GM19455 (cell line): ENCODE measurements at regions not wholly inside any gene's neighbourhood (a gene's known extent, or its start where the extent isn't known, plus 50 kb on each side); places are given as distances from the start of the nearest gene placed in this dataset.
"Not testable (repeated sequence)": the region's sequence is repeated elsewhere in the genome, so short reads cannot be mapped to it uniquely, and the experiment has no call there.

Source experiments
- ATAC-seq: cut with Tn5 transposase; IDR thresholded peaks from one replicate; pipeline ENCODE4 v1.9.1; 2021; ENCODE audit not compliant: unreplicated experiment

- ATAC-seq = no peak
Measured at GRCh38 chr5:131107128-131107527, 57.9 kb downstream of the HINT1 start.

- ATAC-seq = no peak
Measured at GRCh38 chr5:131104169-131104808, 60.8 kb downstream of the HINT1 start.

GRCh38 chr5:131096774-131097710, 68.0 kb downstream of the HINT1 start:
- no peak for ATAC-seq

GRCh38 chr5:131095561-131095960, 69.5 kb downstream of the HINT1 start:
- ATAC-seq = not testable (repeated sequence)

- ATAC-seq = no peak
Measured at GRCh38 chr5:131084436-131084835, 80.6 kb downstream of the HINT1 start.

GRCh38 chr5:131081913-131082488, 83.1 kb downstream of the HINT1 start:
- no peak for ATAC-seq

GRCh38 chr5:131081374-131081773, 83.7 kb downstream of the HINT1 start:
- ATAC-seq = no peak

GRCh38 chr5:131079232-131079631, 85.8 kb downstream of the HINT1 start:
- ATAC-seq = no peak

GRCh38 chr5:131068893-131069643, 96.0 kb downstream of the HINT1 start:
- peak; percentile 75 for ATAC-seq

- no peak for ATAC-seq
Measured at GRCh38 chr5:131068076-131068475, 97.0 kb downstream of the HINT1 start.

GRCh38 chr5:131067636-131068035, 97.4 kb downstream of the HINT1 start:
- no peak for ATAC-seq

GRCh38 chr5:131064669-131065371, 100.2 kb downstream of the HINT1 start:
- ATAC-seq = no peak

- no peak for ATAC-seq
Measured at GRCh38 chr5:131042021-131042789, 122.9 kb downstream of the HINT1 start.

GRCh38 chr5:131023498-131023865, 141.6 kb downstream of the HINT1 start:
- no peak for ATAC-seq

- no peak for ATAC-seq
Measured at GRCh38 chr5:131022811-131023497, 142.1 kb downstream of the HINT1 start.

- ATAC-seq = no peak
Measured at GRCh38 chr5:131021646-131022045, 143.4 kb downstream of the HINT1 start.

GRCh38 chr5:131019601-131020315, 145.3 kb downstream of the HINT1 start:
- ATAC-seq = no peak

- ATAC-seq = no peak
Measured at GRCh38 chr5:131019111-131019510, 145.9 kb downstream of the HINT1 start.

- no peak for ATAC-seq
Measured at GRCh38 chr5:131008329-131008728, 156.7 kb downstream of the HINT1 start.
